Activated CD8-positive, alpha-beta T cell treated with anti-CD3 and anti-CD28 coated beads for 36 hours (primary cell): ENCODE measurements at regions not wholly inside any gene's neighbourhood (a gene's known extent, or its start where the extent isn't known, plus 50 kb on each side); places are given as distances from the start of the nearest gene placed in this dataset.
"Not testable (repeated sequence)": the region's sequence is repeated elsewhere in the genome, so short reads cannot be mapped to it uniquely, and the experiment has no call there.

Source experiments
- ATAC-seq: fragments of 200-7000 bp; cut with Tn5 transposase; one replicate; pipeline ENCODE4 v1.10.0; 2021; ENCODE audit warnings: mild to moderate bottlenecking, moderate library complexity
- CTCF ChIA-PET: fragments of 350-600 bp; sonication (Branson Sonifier 250); formaldehyde crosslinking; loops from one replicate; lab custom pipeline; 2021; ENCODE audit warnings: antibody characterized with exemption; lab: Charles Lee
- POLR2A ChIA-PET: fragments of 350-600 bp; sonication (Branson Sonifier 250); formaldehyde crosslinking; loops from one replicate; lab custom pipeline; 2021; ENCODE audit warnings: antibody characterized with exemption; lab: Charles Lee
- DNase-seq: peaks from one replicate; pipeline ENCODE4 v3.0.0-alpha.2; 2020
- H3K27ac Mint-ChIP-seq: one replicate; pipeline ENCODE4 v1.8.0; 2021; ENCODE audit warnings: mild to moderate bottlenecking, mixed read lengths
- H3K27me3 Mint-ChIP-seq: one replicate; pipeline ENCODE4 v1.8.0; 2021; ENCODE audit warnings: mixed read lengths
- H3K36me3 Mint-ChIP-seq: one replicate; pipeline ENCODE4 v1.8.0; 2021; ENCODE audit warnings: low read depth, mixed read lengths
- H3K4me1 Mint-ChIP-seq: one replicate; pipeline ENCODE4 v1.8.0; 2021; ENCODE audit warnings: low read depth, mixed read lengths
- H3K4me3 Mint-ChIP-seq: one replicate; pipeline ENCODE4 v1.8.0; 2021; ENCODE audit warnings: mild to moderate bottlenecking, moderate library complexity, mixed read lengths
- H3K9me3 Mint-ChIP-seq: one replicate; pipeline ENCODE4 v1.8.0; 2021; ENCODE audit warnings: mixed read lengths
- intact Hi-C: fragments of 100-400 bp; cut with micrococcal nuclease; formaldehyde crosslinking; loops from one replicate; pipeline ENCODE4 v1.10.0; 2022
- TF ChIP-seq, protein P1 (sequence below): fragments of 200-600 bp; IDR thresholded peaks from one replicate; pipeline ENCODE4 v1.8.0; 2022; ENCODE audit warnings: antibody characterized with exemption, mild to moderate bottlenecking

DNA sequence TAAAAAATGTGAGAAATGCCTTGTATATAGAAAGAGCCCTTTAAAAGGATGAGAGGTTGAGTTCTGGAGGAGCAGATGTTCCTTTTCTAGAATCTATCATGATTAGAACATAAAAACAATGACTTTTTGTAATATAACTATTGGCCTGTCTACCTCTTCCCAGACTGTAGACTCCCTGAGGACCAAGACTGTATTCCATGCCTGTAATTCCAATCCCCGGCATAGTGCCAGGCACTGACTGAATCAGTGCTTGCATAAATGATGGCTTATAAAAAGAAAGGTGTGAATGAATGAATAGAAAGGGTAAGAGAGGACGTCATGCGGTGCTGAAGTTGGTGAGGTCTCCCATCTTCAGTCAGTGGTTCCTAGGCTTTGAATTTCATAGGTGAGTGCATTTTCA is 92.6 kb upstream of the GDNF start:
- Mint-ChIP-seq H3K27ac (no peak overlapping the region), H3K4me1 (no peaks in the 10 kb centered on the region), H3K9me3 (peaks cover 3% of the 10 kb centered on the region), H3K4me3 (no peak overlapping the region), H3K27me3 (peaks cover 1% of the 10 kb centered on the region), H3K36me3 (no peaks in the 10 kb centered on the region)
- ChIA-PET CTCF (no interaction called here), POLR2A (no interaction called here)
- ATAC-seq (no peak), DNase-seq (no peak)
- TF ChIP-seq, protein P1, sequence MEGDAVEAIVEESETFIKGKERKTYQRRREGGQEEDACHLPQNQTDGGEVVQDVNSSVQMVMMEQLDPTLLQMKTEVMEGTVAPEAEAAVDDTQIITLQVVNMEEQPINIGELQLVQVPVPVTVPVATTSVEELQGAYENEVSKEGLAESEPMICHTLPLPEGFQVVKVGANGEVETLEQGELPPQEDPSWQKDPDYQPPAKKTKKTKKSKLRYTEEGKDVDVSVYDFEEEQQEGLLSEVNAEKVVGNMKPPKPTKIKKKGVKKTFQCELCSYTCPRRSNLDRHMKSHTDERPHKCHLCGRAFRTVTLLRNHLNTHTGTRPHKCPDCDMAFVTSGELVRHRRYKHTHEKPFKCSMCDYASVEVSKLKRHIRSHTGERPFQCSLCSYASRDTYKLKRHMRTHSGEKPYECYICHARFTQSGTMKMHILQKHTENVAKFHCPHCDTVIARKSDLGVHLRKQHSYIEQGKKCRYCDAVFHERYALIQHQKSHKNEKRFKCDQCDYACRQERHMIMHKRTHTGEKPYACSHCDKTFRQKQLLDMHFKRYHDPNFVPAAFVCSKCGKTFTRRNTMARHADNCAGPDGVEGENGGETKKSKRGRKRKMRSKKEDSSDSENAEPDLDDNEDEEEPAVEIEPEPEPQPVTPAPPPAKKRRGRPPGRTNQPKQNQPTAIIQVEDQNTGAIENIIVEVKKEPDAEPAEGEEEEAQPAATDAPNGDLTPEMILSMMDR: no peak
- intact Hi-C loops: no loop called here

- no peak overlapping the region for H3K4me3 Mint-ChIP-seq
- ChIA-PET POLR2A (no interaction called here), CTCF (no interaction called here)
- no peaks in the 10 kb centered on the region for H3K4me1 Mint-ChIP-seq
- DNase-seq (no peak), ATAC-seq (no peak)
- no peaks in the 10 kb centered on the region for H3K36me3 Mint-ChIP-seq
- no peak overlapping the region for H3K27ac Mint-ChIP-seq
- H3K9me3 Mint-ChIP-seq: peaks cover 1% of the 10 kb centered on the region
- intact Hi-C loops: no loop called here
- TF ChIP-seq, protein P1: no peak
- H3K27me3 Mint-ChIP-seq: peaks cover 6% of the 10 kb centered on the region
These were observed 91.7 kb upstream of the GDNF start for GRCh38 chr5:37931541-37931940.

- POLR2A ChIA-PET: no interaction called here
- CTCF ChIA-PET: no interaction called here
- TF ChIP-seq, protein P1: no peak
- Mint-ChIP-seq H3K27ac (no peak overlapping the region), H3K27me3 (peaks cover 8% of the 10 kb centered on the region), H3K4me3 (no peak overlapping the region), H3K9me3 (no peaks in the 10 kb centered on the region), H3K36me3 (no peaks in the 10 kb centered on the region), H3K4me1 (no peaks in the 10 kb centered on the region)
- intact Hi-C loops: no loop called here
- ATAC-seq (no peak), DNase-seq (no peak)
These were observed 90.5 kb upstream of the GDNF start for GRCh38 chr5:37930350-37930749.

DNA sequence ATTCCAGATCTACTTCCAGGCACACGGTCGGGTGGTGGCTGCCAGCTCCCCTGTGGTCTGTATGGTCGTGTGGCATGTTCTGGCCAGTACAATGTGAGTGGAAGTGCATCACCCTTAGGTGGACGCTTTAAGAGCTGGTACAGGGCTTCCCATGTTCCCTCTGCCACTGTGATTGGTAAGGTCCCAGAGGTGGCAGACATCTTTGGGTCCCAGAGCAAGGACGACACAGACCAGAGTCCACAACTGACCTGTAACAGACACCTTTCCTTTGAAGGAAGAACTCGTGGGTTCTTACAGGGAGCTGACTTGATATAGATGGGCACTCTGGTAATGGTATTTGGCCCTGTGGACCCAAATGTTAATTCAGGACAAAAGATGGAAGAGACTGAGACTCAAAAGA is 90.0 kb upstream of the GDNF start:
- H3K4me3 Mint-ChIP-seq: no peak overlapping the region
- intact Hi-C loops: no loop called here
- ChIA-PET POLR2A (no interaction called here), CTCF (no interaction called here)
- H3K27ac Mint-ChIP-seq: no peak overlapping the region
- TF ChIP-seq, protein P1: no peak
- DNase-seq: no peak
- ATAC-seq: no peak
- H3K4me1 Mint-ChIP-seq: no peaks in the 10 kb centered on the region
- no peaks in the 10 kb centered on the region for H3K36me3 Mint-ChIP-seq
- H3K27me3 Mint-ChIP-seq: peaks cover 8% of the 10 kb centered on the region
- H3K9me3 Mint-ChIP-seq: no peaks in the 10 kb centered on the region

DNA sequence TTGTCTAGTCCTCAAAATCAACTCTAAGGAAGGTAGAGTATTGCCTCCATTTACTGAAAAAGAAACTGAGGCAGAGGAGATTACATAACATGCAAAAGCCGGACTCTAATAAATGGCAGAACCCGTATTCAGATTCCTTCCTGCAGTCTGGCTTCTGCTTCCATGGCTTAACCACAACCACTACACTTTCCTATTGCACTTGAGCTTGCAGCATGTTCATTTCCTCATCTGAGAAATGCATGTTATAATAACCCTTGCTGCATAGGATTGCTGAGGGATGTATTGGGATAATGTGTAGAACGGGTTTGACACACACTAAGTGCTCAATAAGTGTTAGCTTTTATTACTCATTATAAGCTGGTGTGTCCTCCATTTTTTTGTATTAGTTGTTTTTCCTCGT is 87.9 kb upstream of the GDNF start:
- intact Hi-C loops, H3K27ac Mint-ChIP-seq, H3K4me3 Mint-ChIP-seq, ATAC-seq, DNase-seq, CTCF ChIA-PET, H3K36me3 Mint-ChIP-seq, H3K9me3 Mint-ChIP-seq, H3K4me1 Mint-ChIP-seq: not testable (repeated sequence)
- peaks cover 12% of the 10 kb centered on the region for H3K27me3 Mint-ChIP-seq
- POLR2A ChIA-PET: interaction anchor here (0.6 kb wide), 1 partner anchor 24 kb away, joined by 3 read pairs; no protein-coding TSS in a partner anchor

GRCh38 chr5:37926732-37927131 is 86.9 kb upstream of the GDNF start:
- TF ChIP-seq, protein P1: no peak
- H3K4me1 Mint-ChIP-seq: no peaks in the 10 kb centered on the region

More at GRCh38 chr5:37926732-37927131, 86.9 kb upstream of the GDNF start:
- Mint-ChIP-seq H3K4me3 (no peak overlapping the region), H3K36me3 (no peaks in the 10 kb centered on the region), H3K27ac (no peak overlapping the region), H3K9me3 (no peaks in the 10 kb centered on the region), H3K27me3 (peaks cover 14% of the 10 kb centered on the region)
- ATAC-seq (no peak), DNase-seq (no peak)
- CTCF ChIA-PET: no interaction called here
- POLR2A ChIA-PET: no interaction called here
- intact Hi-C loops: no loop called here
